ENCODE measurements at regions not wholly inside any gene's neighbourhood (a gene's known extent, or its start where the extent isn't known, plus 50 kb on each side); places are given as distances from the start of the nearest gene placed in this dataset.

DNA sequence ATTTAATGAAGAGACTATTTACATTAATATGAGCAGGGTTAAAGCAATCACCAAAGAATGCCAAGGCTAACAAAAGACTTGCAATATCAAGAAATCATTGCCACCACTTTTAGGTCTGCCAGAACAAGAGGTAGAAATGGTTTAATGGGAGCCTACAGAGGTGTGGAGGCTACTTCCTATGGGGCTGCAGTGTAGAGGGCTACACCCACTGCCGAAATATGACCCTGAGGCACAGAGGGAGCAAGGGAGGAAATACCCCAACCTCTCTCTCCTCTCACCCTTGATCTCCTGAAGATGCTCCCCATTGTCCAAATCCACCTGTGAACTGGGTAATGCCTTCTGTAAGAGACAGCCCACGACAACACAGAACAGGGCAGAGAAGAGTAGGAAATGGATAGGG is 315.4 kb downstream of the SMAD2 start:
- FAIRE-seq = no peak

DNA sequence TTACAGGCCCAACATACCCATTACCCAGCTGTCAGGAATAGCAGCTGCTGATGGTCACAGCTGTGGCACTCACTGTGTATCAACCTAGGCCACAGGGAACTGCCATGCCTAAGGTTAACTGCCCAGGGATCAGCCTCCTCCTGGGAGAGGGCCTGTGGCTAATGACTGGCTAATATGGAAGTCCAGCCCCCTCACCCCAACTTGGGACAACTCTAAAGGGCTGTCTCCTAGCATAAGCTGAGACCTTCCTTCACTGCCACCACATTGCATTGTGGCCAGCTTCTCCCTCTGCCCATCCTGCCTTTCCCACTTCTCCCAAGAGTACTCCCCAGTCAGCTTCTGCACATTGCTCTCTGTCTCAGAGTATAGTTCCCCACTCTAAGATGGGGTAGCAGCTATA is 316.5 kb downstream of the SMAD2 start:
- Histone ChIP-seq H3K27me3 (ENCODE audit: insufficient read depth, low read length) (no peaks in the 10 kb centered on the region), H3K36me3 (ENCODE audit: insufficient read depth, low read length) (no peaks in the 10 kb centered on the region), H3K4me1 (ENCODE audit: insufficient read depth, low read length) (no peaks in the 10 kb centered on the region), H4K20me1 (ENCODE audit: insufficient read depth, low read length) (no peaks in the 10 kb centered on the region), H2AFZ (ENCODE audit: low read depth, low read length) (no peak overlapping the region), H3K9ac (ENCODE audit: low read length) (no peak overlapping the region), H3K4me2 (ENCODE audit: low read length) (no peak overlapping the region), H3K27ac (ENCODE audit: low read depth, low read length) (no peak overlapping the region), H3K4me3 (ENCODE audit: insufficient read depth, low read depth, low read length) (no peak overlapping the region), H3K9me3 (ENCODE audit: insufficient read depth, low read depth, low read length) (peaks cover 3% of the 10 kb centered on the region), H3K79me2 (ENCODE audit: insufficient read depth, low read length) (no peaks in the 10 kb centered on the region)
- no peak overlapping the region for H3K27ac Mint-ChIP-seq (ENCODE audit: unreplicated experiment)
- peaks cover 35% of the 10 kb centered on the region for H3K27me3 Mint-ChIP-seq (ENCODE audit: low read depth, unreplicated experiment)
- H3K4me3 Mint-ChIP-seq (ENCODE audit: unreplicated experiment) = no peak overlapping the region
- TF ChIP-seq, protein P1, sequence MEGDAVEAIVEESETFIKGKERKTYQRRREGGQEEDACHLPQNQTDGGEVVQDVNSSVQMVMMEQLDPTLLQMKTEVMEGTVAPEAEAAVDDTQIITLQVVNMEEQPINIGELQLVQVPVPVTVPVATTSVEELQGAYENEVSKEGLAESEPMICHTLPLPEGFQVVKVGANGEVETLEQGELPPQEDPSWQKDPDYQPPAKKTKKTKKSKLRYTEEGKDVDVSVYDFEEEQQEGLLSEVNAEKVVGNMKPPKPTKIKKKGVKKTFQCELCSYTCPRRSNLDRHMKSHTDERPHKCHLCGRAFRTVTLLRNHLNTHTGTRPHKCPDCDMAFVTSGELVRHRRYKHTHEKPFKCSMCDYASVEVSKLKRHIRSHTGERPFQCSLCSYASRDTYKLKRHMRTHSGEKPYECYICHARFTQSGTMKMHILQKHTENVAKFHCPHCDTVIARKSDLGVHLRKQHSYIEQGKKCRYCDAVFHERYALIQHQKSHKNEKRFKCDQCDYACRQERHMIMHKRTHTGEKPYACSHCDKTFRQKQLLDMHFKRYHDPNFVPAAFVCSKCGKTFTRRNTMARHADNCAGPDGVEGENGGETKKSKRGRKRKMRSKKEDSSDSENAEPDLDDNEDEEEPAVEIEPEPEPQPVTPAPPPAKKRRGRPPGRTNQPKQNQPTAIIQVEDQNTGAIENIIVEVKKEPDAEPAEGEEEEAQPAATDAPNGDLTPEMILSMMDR (IDR thresholded peaks at IDR 0.05; ENCODE audit: insufficient read depth, low read depth, low read length) = no peak
- TF ChIP-seq EZH2 (IDR thresholded peaks at IDR 0.05; ENCODE audit: insufficient read depth, low read length) = no peak
- no peak for DNase-seq (ENCODE audit: low read depth)
- FAIRE-seq = no peak
- H3K9me3 Mint-ChIP-seq (ENCODE audit: unreplicated experiment) = peaks cover 4% of the 10 kb centered on the region
- no peaks in the 10 kb centered on the region for H3K36me3 Mint-ChIP-seq (ENCODE audit: low read depth, unreplicated experiment)
- peaks cover 6% of the 10 kb centered on the region for H3K4me1 Mint-ChIP-seq (ENCODE audit: low read depth, unreplicated experiment)

More for the DNA sequence above, 315.4 kb downstream of the SMAD2 start:
- Histone ChIP-seq H3K27me3 (ENCODE audit: insufficient read depth, low read length) (no peaks in the 10 kb centered on the region), H3K4me2 (ENCODE audit: low read length) (no peak overlapping the region), H3K79me2 (ENCODE audit: insufficient read depth, low read length) (no peaks in the 10 kb centered on the region), H3K9me3 (ENCODE audit: insufficient read depth, low read depth, low read length) (peaks cover 3% of the 10 kb centered on the region), H3K4me3 (ENCODE audit: insufficient read depth, low read depth, low read length) (no peak overlapping the region), H3K36me3 (ENCODE audit: insufficient read depth, low read length) (no peaks in the 10 kb centered on the region), H3K4me1 (ENCODE audit: insufficient read depth, low read length) (no peaks in the 10 kb centered on the region), H4K20me1 (ENCODE audit: insufficient read depth, low read length) (no peaks in the 10 kb centered on the region), H3K27ac (ENCODE audit: low read depth, low read length) (no peak overlapping the region), H3K9ac (ENCODE audit: low read length) (no peak overlapping the region), H2AFZ (ENCODE audit: low read depth, low read length) (no peak overlapping the region)
- Mint-ChIP-seq H3K4me3 (ENCODE audit: unreplicated experiment) (no peak overlapping the region), H3K27ac (ENCODE audit: unreplicated experiment) (no peak overlapping the region), H3K4me1 (ENCODE audit: low read depth, unreplicated experiment) (peaks cover 6% of the 10 kb centered on the region), H3K9me3 (ENCODE audit: unreplicated experiment) (peaks cover 4% of the 10 kb centered on the region), H3K36me3 (ENCODE audit: low read depth, unreplicated experiment) (no peaks in the 10 kb centered on the region), H3K27me3 (ENCODE audit: low read depth, unreplicated experiment) (peaks cover 40% of the 10 kb centered on the region)
- no peak for DNase-seq (ENCODE audit: low read depth)
- TF ChIP-seq, protein P1 (IDR thresholded peaks at IDR 0.05; ENCODE audit: insufficient read depth, low read depth, low read length) = no peak
- TF ChIP-seq EZH2 (IDR thresholded peaks at IDR 0.05; ENCODE audit: insufficient read depth, low read length) = no peak

DNA sequence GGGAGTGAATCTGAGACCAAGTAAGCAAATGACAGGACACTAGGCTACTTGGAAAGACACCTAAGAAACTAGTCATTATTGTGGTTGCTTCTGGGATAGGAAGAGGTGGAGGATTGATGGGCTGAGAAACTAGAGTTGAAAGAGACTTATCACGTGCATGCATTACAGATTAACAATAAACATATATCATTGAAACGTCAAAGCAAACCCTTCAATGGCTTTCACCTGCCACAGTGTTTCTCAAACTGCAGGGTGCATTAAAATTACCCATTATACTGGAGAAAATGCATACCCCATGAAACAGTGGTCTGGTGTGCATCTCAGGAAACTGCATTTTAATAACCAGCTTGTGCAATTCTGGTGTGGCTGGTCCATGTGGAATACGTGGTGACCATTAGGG is 318.8 kb downstream of the SMAD2 start:
- no peaks in the 10 kb centered on the region for H3K27me3 ChIP-seq (ENCODE audit: insufficient read depth, low read length)
- no peaks in the 10 kb centered on the region for H4K20me1 ChIP-seq (ENCODE audit: insufficient read depth, low read length)
- no peaks in the 10 kb centered on the region for H3K4me1 Mint-ChIP-seq (ENCODE audit: low read depth, unreplicated experiment)
- no peaks in the 10 kb centered on the region for H3K79me2 ChIP-seq (ENCODE audit: insufficient read depth, low read length)
- DNase-seq (ENCODE audit: low read depth) (no peak), FAIRE-seq (no peak)
- no peaks in the 10 kb centered on the region for H3K36me3 ChIP-seq (ENCODE audit: insufficient read depth, low read length)
- no peak overlapping the region for H2AFZ ChIP-seq (ENCODE audit: low read depth, low read length)
- H3K9me3 ChIP-seq (ENCODE audit: insufficient read depth, low read depth, low read length) = peaks cover 3% of the 10 kb centered on the region
- no peak overlapping the region for H3K4me3 ChIP-seq (ENCODE audit: insufficient read depth, low read depth, low read length)
- no peak overlapping the region for H3K9ac ChIP-seq (ENCODE audit: low read length)
- H3K9me3 Mint-ChIP-seq (ENCODE audit: unreplicated experiment) = peaks cover 7% of the 10 kb centered on the region
- H3K27ac ChIP-seq (ENCODE audit: low read depth, low read length) = no peak overlapping the region
- peaks cover 35% of the 10 kb centered on the region for H3K27me3 Mint-ChIP-seq (ENCODE audit: low read depth, unreplicated experiment)
- TF ChIP-seq, protein P1 (IDR thresholded peaks at IDR 0.05; ENCODE audit: insufficient read depth, low read depth, low read length) = no peak
- no peak for TF ChIP-seq EZH2 (IDR thresholded peaks at IDR 0.05; ENCODE audit: insufficient read depth, low read length)
- no peak overlapping the region for H3K4me2 ChIP-seq (ENCODE audit: low read length)
- H3K4me1 ChIP-seq (ENCODE audit: insufficient read depth, low read length) = no peaks in the 10 kb centered on the region
- no peak overlapping the region for H3K27ac Mint-ChIP-seq (ENCODE audit: unreplicated experiment)
- no peaks in the 10 kb centered on the region for H3K36me3 Mint-ChIP-seq (ENCODE audit: low read depth, unreplicated experiment)
- no peak overlapping the region for H3K4me3 Mint-ChIP-seq (ENCODE audit: unreplicated experiment)

All from astrocyte (in vitro differentiated cells and primary cell).